ENCODE measurements at regions not wholly inside any gene's neighbourhood (a gene's known extent, or its start where the extent isn't known, plus 50 kb on each side); places are given as distances from the start of the nearest gene placed in this dataset.

DNA sequence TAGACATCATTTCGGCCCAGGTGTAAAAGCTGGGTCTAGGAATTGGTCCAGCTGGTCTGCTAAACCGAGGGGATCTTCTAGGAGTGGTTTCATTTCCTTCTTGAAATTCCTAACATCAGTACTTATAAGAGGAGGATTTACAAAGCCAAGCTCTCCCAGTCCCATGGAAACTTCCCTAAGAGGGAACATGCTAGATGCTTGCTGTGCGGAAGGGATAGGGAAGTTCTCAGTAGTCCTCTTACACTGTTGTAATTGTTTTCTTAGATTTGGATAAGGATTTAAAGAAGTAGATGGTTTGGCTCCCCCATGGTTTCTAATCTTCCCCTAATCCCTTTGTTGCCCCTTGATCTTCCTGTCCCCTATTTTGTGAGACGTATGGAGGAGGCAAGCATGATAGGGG, 89.7 kb upstream of the XCR1 start (continued):
- TF ChIP-seq, protein P1, sequence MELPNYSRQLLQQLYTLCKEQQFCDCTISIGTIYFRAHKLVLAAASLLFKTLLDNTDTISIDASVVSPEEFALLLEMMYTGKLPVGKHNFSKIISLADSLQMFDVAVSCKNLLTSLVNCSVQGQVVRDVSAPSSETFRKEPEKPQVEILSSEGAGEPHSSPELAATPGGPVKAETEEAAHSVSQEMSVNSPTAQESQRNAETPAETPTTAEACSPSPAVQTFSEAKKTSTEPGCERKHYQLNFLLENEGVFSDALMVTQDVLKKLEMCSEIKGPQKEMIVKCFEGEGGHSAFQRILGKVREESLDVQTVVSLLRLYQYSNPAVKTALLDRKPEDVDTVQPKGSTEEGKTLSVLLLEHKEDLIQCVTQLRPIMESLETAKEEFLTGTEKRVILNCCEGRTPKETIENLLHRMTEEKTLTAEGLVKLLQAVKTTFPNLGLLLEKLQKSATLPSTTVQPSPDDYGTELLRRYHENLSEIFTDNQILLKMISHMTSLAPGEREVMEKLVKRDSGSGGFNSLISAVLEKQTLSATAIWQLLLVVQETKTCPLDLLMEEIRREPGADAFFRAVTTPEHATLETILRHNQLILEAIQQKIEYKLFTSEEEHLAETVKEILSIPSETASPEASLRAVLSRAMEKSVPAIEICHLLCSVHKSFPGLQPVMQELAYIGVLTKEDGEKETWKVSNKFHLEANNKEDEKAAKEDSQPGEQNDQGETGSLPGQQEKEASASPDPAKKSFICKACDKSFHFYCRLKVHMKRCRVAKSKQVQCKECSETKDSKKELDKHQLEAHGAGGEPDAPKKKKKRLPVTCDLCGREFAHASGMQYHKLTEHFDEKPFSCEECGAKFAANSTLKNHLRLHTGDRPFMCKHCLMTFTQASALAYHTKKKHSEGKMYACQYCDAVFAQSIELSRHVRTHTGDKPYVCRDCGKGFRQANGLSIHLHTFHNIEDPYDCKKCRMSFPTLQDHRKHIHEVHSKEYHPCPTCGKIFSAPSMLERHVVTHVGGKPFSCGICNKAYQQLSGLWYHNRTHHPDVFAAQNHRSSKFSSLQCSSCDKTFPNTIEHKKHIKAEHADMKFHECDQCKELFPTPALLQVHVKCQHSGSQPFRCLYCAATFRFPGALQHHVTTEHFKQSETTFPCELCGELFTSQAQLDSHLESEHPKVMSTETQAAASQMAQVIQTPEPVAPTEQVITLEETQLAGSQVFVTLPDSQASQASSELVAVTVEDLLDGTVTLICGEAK (IDR thresholded peaks at IDR 0.05): no peak
- TF ChIP-seq, protein P1 (CRISPR knock-in tag; IDR thresholded peaks at IDR 0.05): no peak
- TF ChIP-seq NFIC (IDR thresholded peaks at IDR 0.05) (no peak), ZNF785 (CRISPR knock-in tag; IDR thresholded peaks at IDR 0.05) (no peak)
- TF ChIP-seq, protein P2, sequence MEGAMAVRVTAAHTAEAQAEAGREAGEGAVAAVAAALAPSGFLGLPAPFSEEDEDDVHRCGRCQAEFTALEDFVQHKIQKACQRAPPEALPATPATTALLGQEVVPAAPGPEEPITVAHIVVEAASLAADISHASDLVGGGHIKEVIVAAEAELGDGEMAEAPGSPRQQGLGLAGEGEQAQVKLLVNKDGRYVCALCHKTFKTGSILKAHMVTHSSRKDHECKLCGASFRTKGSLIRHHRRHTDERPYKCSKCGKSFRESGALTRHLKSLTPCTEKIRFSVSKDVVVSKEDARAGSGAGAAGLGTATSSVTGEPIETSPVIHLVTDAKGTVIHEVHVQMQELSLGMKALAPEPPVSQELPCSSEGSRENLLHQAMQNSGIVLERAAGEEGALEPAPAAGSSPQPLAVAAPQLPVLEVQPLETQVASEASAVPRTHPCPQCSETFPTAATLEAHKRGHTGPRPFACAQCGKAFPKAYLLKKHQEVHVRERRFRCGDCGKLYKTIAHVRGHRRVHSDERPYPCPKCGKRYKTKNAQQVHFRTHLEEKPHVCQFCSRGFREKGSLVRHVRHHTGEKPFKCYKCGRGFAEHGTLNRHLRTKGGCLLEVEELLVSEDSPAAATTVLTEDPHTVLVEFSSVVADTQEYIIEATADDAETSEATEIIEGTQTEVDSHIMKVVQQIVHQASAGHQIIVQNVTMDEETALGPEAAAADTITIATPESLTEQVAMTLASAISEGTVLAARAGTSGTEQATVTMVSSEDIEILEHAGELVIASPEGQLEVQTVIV (CRISPR knock-in tag; IDR thresholded peaks at IDR 0.05; ENCODE audit: borderline replicate concordance): no peak
